Stimulated activated memory B cell treated with anti-CD40 and anti-IgM and Interleukin-4, amounts not matched to agents 10 μg/mL and 1 μg/mL and 100 μg/mL, for 72 hours (primary cell): ENCODE measurements at regions not wholly inside any gene's neighbourhood (a gene's known extent, or its start where the extent isn't known, plus 50 kb on each side); places are given as distances from the start of the nearest gene placed in this dataset.
"Not testable (repeated sequence)": the region's sequence is repeated elsewhere in the genome, so short reads cannot be mapped to it uniquely, and the experiment has no call there.

Experiments
- ATAC-seq: fragments of 150-1000 bp; cut with Tn5 transposase; 2 replicates; pipeline ENCODE4 v1.10.0; 2021
- H3K27ac Mint-ChIP-seq: one replicate; pipeline ENCODE4 v1.8.0; 2022; ENCODE audit warnings: mild to moderate bottlenecking, mixed read lengths
- H3K27me3 Mint-ChIP-seq: one replicate; pipeline ENCODE4 v1.8.0; 2022; ENCODE audit warnings: mixed read lengths
- H3K36me3 Mint-ChIP-seq: one replicate; pipeline ENCODE4 v1.8.0; 2022; ENCODE audit warnings: mixed read lengths
- H3K4me1 Mint-ChIP-seq: one replicate; pipeline ENCODE4 v1.8.0; 2022; ENCODE audit warnings: mixed read lengths
- H3K4me3 Mint-ChIP-seq: one replicate; pipeline ENCODE4 v1.8.0; 2022; ENCODE audit warnings: mild to moderate bottlenecking, moderate library complexity, mixed read lengths
- H3K9me3 Mint-ChIP-seq: one replicate; pipeline ENCODE4 v1.8.0; 2022; ENCODE audit warnings: mixed read lengths

DNA sequence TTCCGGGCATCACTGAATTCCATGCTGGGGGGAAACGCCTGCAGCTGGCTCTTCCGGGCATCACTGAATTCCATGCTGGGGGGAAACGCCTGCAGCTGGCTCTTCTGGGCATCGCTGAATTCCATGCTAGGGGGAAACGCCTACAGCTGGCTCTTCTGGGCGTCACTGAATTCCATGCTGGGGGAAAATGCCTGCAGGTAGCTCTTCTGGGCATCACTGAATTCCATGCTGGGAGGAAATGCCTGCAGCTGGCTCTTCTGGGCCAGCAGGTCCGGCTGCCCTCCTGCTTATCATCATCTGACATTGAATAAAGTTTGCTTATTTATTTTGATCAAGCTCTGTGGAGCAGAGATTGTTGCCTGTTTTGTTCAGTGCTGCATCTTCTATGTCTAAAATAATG is 355.1 kb downstream of the SMOC2 start:
- H3K4me3 Mint-ChIP-seq: no peak overlapping the region
- H3K36me3 Mint-ChIP-seq: no peaks in the 10 kb centered on the region
- ATAC-seq: no peak
- H3K4me1 Mint-ChIP-seq: no peaks in the 10 kb centered on the region
- H3K27ac Mint-ChIP-seq: no peak overlapping the region
- H3K9me3 Mint-ChIP-seq: peaks cover 6% of the 10 kb centered on the region
- no peaks in the 10 kb centered on the region for H3K27me3 Mint-ChIP-seq

DNA sequence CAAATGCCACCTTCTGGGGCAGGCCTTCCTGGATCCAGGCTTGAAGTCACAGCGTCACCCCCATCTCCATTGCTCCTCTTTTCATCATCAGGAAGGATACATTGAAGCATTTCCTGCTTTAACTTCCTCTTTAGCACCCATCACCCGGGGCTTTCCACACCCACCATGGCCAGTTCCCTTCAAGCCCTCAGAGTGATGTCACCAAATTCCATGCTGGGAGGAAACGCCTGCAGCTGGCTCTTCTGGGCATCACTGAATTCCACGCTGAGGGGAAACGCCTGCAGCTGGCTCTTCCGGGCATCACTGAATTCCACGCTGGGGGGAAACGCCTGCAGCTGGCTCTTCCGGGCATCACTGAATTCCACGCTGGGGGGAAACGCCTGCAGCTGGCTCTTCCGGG is 354.6 kb downstream of the SMOC2 start:
- not testable (repeated sequence) for H3K36me3 Mint-ChIP-seq, H3K9me3 Mint-ChIP-seq, H3K27ac Mint-ChIP-seq, H3K4me3 Mint-ChIP-seq, H3K27me3 Mint-ChIP-seq, ATAC-seq, H3K4me1 Mint-ChIP-seq

DNA sequence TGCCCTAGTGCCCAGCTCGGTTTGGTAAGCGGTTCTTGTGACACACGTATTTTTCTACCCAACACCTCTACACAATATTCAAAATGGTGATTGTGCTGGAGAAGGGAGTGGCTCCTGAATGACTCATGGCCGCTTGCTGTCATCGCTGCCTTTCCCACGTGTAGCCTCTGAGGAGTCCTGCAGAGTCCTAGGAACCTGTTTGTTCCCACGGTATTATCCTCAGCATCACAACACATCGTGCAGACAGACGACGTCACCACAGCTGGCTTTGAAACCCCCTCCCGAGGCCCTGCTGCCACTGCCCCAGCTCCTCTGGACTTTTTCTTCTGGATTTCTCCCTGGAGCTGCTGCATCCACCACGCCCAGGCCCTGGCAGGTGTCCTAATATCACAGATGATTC is 353.5 kb downstream of the SMOC2 start:
- H3K9me3 Mint-ChIP-seq: peaks cover 6% of the 10 kb centered on the region
- H3K4me3 Mint-ChIP-seq: no peak overlapping the region
- no peak for ATAC-seq
- H3K27ac Mint-ChIP-seq: no peak overlapping the region
- no peaks in the 10 kb centered on the region for H3K4me1 Mint-ChIP-seq
- no peaks in the 10 kb centered on the region for H3K27me3 Mint-ChIP-seq
- H3K36me3 Mint-ChIP-seq: no peaks in the 10 kb centered on the region

DNA sequence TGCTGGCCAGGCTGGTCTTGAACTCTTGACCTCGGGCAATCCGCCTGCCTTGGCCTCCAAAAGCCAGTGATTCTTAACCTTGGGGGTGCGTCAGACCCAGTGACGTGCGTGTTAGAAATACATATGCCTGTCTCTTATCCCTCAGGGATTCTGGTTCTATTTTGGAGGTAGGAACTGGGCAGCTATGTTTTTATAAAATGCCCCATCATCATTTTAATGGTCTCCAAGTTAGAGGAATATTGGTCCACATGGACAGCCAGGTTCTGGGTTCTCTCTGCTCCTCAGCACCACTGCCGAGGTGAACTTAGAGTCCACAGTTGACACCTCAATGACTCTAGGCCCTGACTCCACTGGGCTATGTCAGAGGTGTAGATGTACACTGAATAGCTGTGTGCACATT is 352.7 kb downstream of the SMOC2 start:
- Mint-ChIP-seq H3K27me3 (no peaks in the 10 kb centered on the region), H3K27ac (no peak overlapping the region), H3K4me3 (no peak overlapping the region), H3K9me3 (peaks cover 6% of the 10 kb centered on the region), H3K36me3 (no peaks in the 10 kb centered on the region), H3K4me1 (no peaks in the 10 kb centered on the region)
- ATAC-seq: no peak

DNA sequence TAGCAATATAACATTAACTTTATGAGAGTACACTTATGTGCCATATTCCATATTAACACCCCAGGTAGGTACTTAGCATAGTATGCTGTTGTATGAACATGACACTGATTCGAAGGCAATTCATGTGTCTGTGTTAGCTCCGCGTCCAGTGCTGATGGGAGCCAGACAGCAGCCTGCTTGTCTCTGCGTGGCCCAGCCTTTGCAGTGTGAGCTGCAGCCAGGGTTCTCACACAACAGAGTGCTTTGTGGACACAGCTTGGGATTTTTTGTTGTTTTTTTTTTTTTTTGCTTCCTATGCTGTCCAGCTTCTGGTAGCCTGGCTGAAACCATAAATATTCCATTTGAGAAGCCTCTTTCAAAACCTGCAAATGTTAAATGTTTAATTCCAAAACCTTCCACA is 350.9 kb downstream of the SMOC2 start:
- Mint-ChIP-seq H3K27me3 (no peaks in the 10 kb centered on the region), H3K4me1 (no peaks in the 10 kb centered on the region), H3K36me3 (no peaks in the 10 kb centered on the region), H3K4me3 (no peak overlapping the region), H3K9me3 (peaks cover 6% of the 10 kb centered on the region), H3K27ac (no peak overlapping the region)
- ATAC-seq: no peak

DNA sequence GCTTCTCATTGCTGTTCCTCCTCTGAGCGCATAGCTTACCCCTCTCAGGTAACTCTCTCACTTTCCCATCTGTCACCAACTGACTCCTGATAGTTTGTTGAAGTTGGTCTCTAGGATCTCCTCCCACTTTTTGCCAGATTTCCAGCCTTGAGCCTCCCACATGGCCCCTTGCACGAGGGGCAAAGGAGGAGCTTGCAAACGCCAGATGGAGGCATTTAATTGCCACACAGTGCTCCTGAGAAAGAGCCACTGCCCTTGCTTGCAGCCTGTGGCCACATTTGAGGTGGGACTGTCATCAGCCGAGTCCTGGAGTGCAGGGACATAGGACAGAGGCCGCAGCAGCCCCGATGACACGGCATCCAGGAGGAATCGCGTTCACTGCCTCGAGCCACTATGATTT is 348.7 kb downstream of the SMOC2 start:
- ATAC-seq: no peak
- H3K4me3 Mint-ChIP-seq: no peak overlapping the region
- no peak overlapping the region for H3K27ac Mint-ChIP-seq

DNA sequence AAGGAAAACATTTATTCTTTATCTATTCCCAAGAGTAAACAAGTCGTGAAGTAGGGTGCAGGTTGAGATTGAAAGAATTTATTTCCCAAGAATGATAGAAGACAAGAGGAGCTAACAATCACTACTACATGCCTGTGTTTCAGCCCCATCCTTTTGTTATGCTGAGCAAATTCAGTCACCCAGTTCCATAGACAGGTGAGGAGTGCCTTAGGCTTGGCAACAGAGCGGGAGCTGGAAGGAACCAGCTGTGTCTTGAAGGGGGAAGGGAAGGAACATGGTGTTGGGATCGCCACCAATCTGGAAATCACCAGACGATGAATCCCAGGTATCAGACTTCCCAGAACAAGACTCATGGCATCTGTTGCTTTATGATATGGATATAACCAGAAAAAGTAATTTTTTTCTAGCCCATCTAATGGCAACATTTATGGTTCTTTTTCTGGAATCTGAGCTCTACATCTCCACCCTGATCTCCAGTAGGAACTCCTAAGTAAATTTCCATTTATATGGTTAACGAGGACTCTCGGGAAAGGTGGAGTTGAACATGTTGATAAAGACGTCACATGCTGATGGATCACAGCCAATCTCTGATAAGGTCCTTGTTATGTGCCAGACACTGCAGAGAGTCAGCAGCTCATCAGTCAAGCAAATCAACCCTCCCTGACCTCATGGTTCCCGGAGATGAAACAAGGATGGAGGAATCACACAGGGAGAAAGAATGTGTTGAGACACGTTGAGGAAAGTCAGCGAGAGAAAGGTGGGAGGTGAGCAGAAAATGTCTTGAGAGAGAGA is 344.9 kb downstream of the SMOC2 start:
- Mint-ChIP-seq H3K27me3 (no peaks in the 10 kb centered on the region), H3K36me3 (no peaks in the 10 kb centered on the region)

More for the DNA sequence above, 348.7 kb downstream of the SMOC2 start:
- Mint-ChIP-seq H3K27me3 (no peaks in the 10 kb centered on the region), H3K9me3 (no peaks in the 10 kb centered on the region), H3K36me3 (no peaks in the 10 kb centered on the region), H3K4me1 (no peaks in the 10 kb centered on the region)

DNA sequence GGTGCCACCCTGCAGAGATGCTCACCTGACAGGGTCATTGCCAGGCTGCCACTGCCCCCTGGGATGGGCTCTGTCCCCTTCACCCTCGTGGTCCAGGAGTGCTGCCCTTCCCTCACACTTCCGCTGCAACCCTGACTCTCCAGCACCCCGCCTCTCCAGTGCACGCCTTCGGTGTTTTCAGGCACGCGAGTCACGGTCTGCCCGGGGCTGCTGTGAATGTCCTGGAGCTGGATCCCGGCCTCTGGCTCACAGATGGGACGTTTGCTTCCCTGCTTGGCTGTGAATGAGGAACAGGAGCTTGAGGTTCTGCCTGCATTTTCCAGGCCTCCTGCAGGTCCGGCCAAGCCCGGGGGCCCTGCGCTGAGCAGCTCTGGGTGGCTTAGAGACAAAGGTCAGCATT is 343.4 kb downstream of the SMOC2 start:
- ATAC-seq: no peak
- no peak overlapping the region for H3K4me3 Mint-ChIP-seq

More for the DNA sequence above, 344.9 kb downstream of the SMOC2 start:
- H3K4me3 Mint-ChIP-seq: no peak overlapping the region
- no peaks in the 10 kb centered on the region for H3K9me3 Mint-ChIP-seq
- no peaks in the 10 kb centered on the region for H3K4me1 Mint-ChIP-seq
- H3K27ac Mint-ChIP-seq: no peak overlapping the region
- no peak for ATAC-seq

DNA sequence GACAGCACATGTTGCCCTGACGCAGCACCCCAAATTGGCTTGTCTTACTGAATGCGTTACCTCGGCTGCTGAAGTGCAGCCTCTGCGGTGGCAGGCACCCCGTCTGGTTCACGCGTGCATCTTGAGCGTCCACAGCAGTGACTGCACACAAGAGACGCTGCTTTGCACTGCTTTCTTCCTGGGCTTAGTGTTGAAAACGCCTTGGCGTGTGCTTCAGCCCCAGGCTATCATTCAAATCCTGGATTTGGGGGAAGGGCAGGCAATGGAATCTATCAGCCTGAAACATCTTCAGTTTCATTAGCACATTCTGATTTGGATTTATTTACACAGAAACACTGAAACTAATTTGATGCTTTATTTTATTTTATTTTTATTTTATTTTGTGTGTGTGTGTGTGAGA is 342.7 kb downstream of the SMOC2 start:
- Mint-ChIP-seq H3K27ac (no peak overlapping the region), H3K9me3 (peaks cover 4% of the 10 kb centered on the region)

More for the DNA sequence above, 343.4 kb downstream of the SMOC2 start:
- Mint-ChIP-seq H3K27me3 (no peaks in the 10 kb centered on the region), H3K27ac (no peak overlapping the region), H3K9me3 (peaks cover 4% of the 10 kb centered on the region), H3K36me3 (no peaks in the 10 kb centered on the region), H3K4me1 (no peaks in the 10 kb centered on the region)

DNA sequence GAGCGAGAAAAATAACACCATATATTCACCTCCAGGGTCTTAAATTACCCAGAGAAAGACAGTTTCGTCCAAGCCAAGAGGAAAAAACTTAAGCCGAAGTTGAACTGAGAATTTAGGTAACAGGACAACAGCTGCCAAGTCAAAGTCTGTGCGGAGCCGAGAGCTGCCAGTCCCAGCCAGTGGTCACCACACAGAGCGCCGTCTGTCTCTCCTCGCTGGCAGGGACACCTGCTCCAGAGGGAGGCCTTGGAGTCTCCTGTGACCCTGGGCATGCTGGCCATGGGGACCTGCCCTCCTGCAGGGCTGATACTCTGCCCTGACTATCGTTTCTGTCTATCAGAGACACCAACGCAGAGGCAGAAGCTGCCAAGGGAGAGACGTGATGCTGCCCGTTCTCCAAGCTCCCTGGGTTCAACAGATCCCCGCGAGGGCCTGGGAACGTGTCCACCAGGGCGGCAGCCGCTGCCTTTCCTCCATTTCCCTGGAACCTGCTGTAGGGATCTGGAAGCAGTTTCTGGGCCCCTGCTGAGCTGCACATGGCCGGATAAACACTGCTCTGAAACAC is 341.3 kb downstream of the SMOC2 start:
- no peak overlapping the region for H3K4me3 Mint-ChIP-seq
- H3K27ac Mint-ChIP-seq: no peak overlapping the region
- H3K27me3 Mint-ChIP-seq: no peaks in the 10 kb centered on the region
- H3K9me3 Mint-ChIP-seq: peaks cover 4% of the 10 kb centered on the region
- no peaks in the 10 kb centered on the region for H3K4me1 Mint-ChIP-seq
- no peak for ATAC-seq
- H3K36me3 Mint-ChIP-seq: no peaks in the 10 kb centered on the region

More for the DNA sequence above, 342.7 kb downstream of the SMOC2 start:
- H3K4me3 Mint-ChIP-seq: no peak overlapping the region
- no peaks in the 10 kb centered on the region for H3K4me1 Mint-ChIP-seq
- ATAC-seq: no peak
- no peaks in the 10 kb centered on the region for H3K27me3 Mint-ChIP-seq
- no peaks in the 10 kb centered on the region for H3K36me3 Mint-ChIP-seq

DNA sequence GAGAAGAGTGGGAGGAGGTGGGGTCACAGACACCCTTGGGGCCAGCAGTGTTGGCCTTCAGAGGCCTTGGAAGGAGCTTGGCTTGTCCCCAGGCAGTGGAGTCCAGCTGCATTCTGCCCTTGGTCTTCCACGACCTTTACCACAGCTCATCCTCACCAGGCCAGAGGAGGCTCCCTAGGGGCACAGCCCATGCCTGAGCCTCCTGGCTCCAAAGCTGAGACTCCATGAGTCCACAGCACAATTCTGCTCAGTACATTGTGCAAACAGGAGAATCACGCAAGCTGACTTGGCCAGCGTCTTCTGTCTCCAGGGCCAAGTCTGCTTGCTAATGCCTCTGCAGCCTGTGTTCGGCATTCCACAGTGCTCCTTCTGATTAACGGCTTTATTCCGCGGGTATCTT is 337.2 kb downstream of the SMOC2 start:
- H3K27ac Mint-ChIP-seq: no peak overlapping the region
- ATAC-seq: peak; percentile 16
- H3K36me3 Mint-ChIP-seq: no peaks in the 10 kb centered on the region
- no peak overlapping the region for H3K4me3 Mint-ChIP-seq
- no peaks in the 10 kb centered on the region for H3K4me1 Mint-ChIP-seq
- no peaks in the 10 kb centered on the region for H3K27me3 Mint-ChIP-seq
- peaks cover 23% of the 10 kb centered on the region for H3K9me3 Mint-ChIP-seq

DNA sequence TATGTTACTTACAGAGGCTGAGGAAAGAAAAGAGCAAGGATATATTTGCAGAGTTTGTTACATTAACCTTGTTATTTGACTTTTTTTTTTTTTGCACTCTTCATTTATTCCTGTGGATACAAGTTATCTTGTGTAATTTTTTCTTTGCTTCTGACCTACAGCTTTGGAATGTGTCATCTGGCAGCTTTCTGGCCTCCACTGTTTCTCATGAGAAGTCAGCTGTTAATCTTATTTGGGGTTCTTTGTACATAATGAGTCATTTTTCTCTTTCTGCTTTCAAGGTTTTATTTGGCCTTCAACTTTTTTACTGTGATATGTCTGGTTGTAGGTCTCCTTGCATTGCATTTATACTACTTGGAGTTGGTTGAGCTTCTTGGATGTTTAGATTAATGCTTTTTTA is 333.4 kb downstream of the SMOC2 start:
- no peaks in the 10 kb centered on the region for H3K27me3 Mint-ChIP-seq
- no peak overlapping the region for H3K27ac Mint-ChIP-seq
- no peaks in the 10 kb centered on the region for H3K36me3 Mint-ChIP-seq
- H3K9me3 Mint-ChIP-seq: peaks cover 27% of the 10 kb centered on the region
- no peak for ATAC-seq
- no peaks in the 10 kb centered on the region for H3K4me1 Mint-ChIP-seq
- H3K4me3 Mint-ChIP-seq: no peak overlapping the region

DNA sequence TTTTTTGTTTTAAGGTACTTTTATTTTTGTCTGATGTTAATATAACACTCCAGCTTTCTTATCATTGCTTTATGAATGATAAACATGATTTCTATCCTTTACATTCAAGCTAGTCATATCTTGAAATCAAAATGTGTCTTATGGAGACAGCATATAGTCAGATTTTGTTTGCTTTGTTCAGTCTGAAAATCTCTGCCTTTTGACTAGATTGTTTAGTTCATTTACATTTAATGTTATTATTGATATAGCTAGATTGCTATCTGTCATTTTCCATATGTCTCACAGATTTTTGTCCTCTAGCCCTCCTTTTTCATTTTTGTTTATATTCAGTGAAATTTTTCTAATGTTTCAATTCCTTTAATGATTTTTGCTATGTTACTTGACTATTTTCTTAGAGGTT is 332.8 kb downstream of the SMOC2 start:
- H3K27me3 Mint-ChIP-seq: no peaks in the 10 kb centered on the region
- no peak overlapping the region for H3K4me3 Mint-ChIP-seq
- H3K27ac Mint-ChIP-seq: no peak overlapping the region
- ATAC-seq: no peak
- no peaks in the 10 kb centered on the region for H3K36me3 Mint-ChIP-seq
- no peaks in the 10 kb centered on the region for H3K4me1 Mint-ChIP-seq
- peaks cover 30% of the 10 kb centered on the region for H3K9me3 Mint-ChIP-seq

DNA sequence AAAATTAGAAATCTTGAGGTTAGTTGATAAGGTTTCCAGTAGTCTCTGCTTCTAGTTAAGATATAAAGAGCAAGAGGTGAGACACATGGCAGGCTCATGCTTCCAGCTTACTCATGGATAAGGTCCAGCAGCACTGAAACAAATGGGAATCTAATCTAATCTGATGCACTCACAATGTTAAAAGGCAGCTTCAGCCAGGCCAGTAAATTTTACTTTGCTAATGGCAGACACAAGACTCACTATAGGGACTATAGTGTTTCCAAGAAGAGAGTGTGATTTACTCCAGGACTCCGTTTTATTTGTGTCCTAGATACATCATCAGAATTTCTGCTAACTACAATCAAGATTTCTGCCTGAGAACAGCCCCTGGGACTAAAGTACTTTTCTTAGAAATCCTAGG is 324.8 kb downstream of the SMOC2 start:
- Mint-ChIP-seq H3K27ac (no peak overlapping the region), H3K9me3 (peaks cover 11% of the 10 kb centered on the region), H3K4me1 (no peaks in the 10 kb centered on the region), H3K4me3 (no peak overlapping the region), H3K36me3 (no peaks in the 10 kb centered on the region), H3K27me3 (no peaks in the 10 kb centered on the region)
- no peak for ATAC-seq

DNA sequence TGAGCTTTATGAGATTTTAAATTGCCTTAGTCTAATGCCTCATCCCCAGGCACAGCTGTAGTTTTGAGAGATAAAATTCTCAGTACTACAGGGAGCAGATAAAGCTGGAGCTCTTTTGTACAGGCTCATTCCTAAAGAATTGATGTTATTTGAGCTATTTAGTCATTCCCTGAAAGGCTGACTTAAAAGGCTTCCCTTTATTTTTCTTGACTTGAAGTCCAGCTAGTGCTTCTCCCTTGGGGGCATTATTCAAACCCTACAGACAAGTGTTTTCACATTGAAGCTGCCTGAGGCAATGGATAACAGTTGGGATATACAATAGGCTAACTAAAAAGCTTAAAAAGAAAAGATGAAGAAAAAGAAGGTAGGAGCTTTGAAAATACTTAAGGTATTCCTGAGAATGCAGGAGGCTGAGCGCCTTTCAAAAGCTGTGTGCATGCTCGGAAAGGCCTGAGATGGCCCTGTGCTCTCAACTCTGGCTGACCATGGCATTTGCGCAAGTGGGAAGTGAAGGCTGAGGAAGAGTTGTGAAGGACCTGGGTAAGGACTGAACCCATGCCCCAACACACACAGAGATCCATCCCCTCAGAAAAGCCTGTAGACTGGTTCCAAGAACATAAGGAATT is 315.1 kb downstream of the SMOC2 start:
- no peak for ATAC-seq
- Mint-ChIP-seq H3K4me1 (no peaks in the 10 kb centered on the region), H3K36me3 (no peaks in the 10 kb centered on the region), H3K27me3 (peaks cover 10% of the 10 kb centered on the region), H3K27ac (no peak overlapping the region), H3K9me3 (peaks cover 4% of the 10 kb centered on the region), H3K4me3 (no peak overlapping the region)

DNA sequence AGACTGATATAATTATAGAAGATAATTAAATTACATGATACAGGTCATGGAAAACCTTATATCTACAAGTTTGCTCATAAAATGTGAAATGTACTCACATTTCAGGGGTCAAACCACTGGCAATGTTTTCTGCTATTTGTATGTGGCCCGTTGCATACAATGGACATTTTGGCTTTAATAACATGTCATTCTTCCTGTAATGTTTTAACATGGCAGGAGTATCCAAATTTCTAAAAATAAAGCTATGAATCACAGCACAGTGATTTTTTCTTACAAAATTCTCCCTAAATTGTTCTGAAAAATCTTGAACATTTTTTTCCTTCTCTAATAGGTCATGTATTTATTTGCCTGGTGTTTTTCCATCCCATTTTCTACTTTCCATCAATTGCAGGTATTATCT is 305.7 kb downstream of the SMOC2 start:
- H3K36me3 Mint-ChIP-seq: no peaks in the 10 kb centered on the region
- H3K4me1 Mint-ChIP-seq: no peaks in the 10 kb centered on the region
- H3K4me3 Mint-ChIP-seq: no peak overlapping the region
- no peaks in the 10 kb centered on the region for H3K27me3 Mint-ChIP-seq
- ATAC-seq: no peak
- no peak overlapping the region for H3K27ac Mint-ChIP-seq
- peaks cover 3% of the 10 kb centered on the region for H3K9me3 Mint-ChIP-seq
